ENCODE measurements at regions not wholly inside any gene's neighbourhood (a gene's known extent, or its start where the extent isn't known, plus 50 kb on each side); places are given as distances from the start of the nearest gene placed in this dataset.

GRCh38 chr9:134515026-134515821 is 126.4 kb upstream of the COL5A1 start:
- no peak for TF ChIP-seq CTCF (IDR thresholded peaks at IDR 0.05)
- no peak for TF ChIP-seq POLR2A (IDR thresholded peaks at IDR 0.05)

Measured in vagina (tissue), 2 donors.